Fibroblast of the aortic adventitia (primary cell): ENCODE measurements at regions not wholly inside any gene's neighbourhood (a gene's known extent, or its start where the extent isn't known, plus 50 kb on each side); places are given as distances from the start of the nearest gene placed in this dataset.

Source experiments
- DNase-seq: peaks from one replicate; pipeline ENCODE4 v3.0.0-alpha.2; 2010; ENCODE audit warnings: low read depth
- H3K4me3 ChIP-seq: 2 replicates; pipeline ENCODE4 v1.5.1; 2011; ENCODE audit warnings: low read depth, mild to moderate bottlenecking, control low read depth, low read length, moderate library complexity
- CTCF ChIP-seq: IDR thresholded peaks from 2 replicates; pipeline ENCODE4 v1.5.1; 2011; ENCODE audit warnings: mild to moderate bottlenecking, low read length, control low read depth, inconsistent platforms; ENCODE audit not compliant: insufficient read depth

- no peak for DNase-seq
- TF ChIP-seq CTCF = no peak
- no peak overlapping the region for H3K4me3 ChIP-seq
These were observed 59.9 kb upstream of the RCN1 start for GRCh38 chr11:32030875-32031503.

- no peak overlapping the region for H3K4me3 ChIP-seq
- TF ChIP-seq CTCF = no peak
- DNase-seq = peak; percentile 31
These were observed 61.2 kb upstream of the RCN1 start for GRCh38 chr11:32029721-32030120.

- no peak for DNase-seq
- TF ChIP-seq CTCF = no peak
- no peak overlapping the region for H3K4me3 ChIP-seq
These were observed 62.7 kb upstream of the RCN1 start for GRCh38 chr11:32028201-32028600.

- TF ChIP-seq CTCF = no peak
- DNase-seq = no peak
These were observed 64.1 kb upstream of the RCN1 start for GRCh38 chr11:32026766-32027165.

GRCh38 chr11:32024948-32025347 lies 65.9 kb upstream of the RCN1 start:
- no peak for TF ChIP-seq CTCF
- DNase-seq = no peak
- no peak overlapping the region for H3K4me3 ChIP-seq

More at GRCh38 chr11:32026766-32027165, 64.1 kb upstream of the RCN1 start:
- H3K4me3 ChIP-seq = no peak overlapping the region

- H3K4me3 ChIP-seq = no peak overlapping the region
- no peak for DNase-seq
- no peak for TF ChIP-seq CTCF
These were observed 67.2 kb upstream of the RCN1 start for GRCh38 chr11:32023370-32024305.
